ENCODE measurements at regions not wholly inside any gene's neighbourhood (a gene's known extent, or its start where the extent isn't known, plus 50 kb on each side); places are given as distances from the start of the nearest gene placed in this dataset.
A peak's percentile ranks its signal among the peaks of the same experiment; 100 is the strongest.

- Histone ChIP-seq H3F3A (ENCODE audit: insufficient read depth, low read length, poor library complexity, severe bottlenecking) (no peaks in the 10 kb centered on the region), H3K4me2 (ENCODE audit: low read length) (no peak overlapping the region), H3K9ac (ENCODE audit: low read length) (no peak overlapping the region), H3K9me3 (ENCODE audit: low read length) (no peaks in the 10 kb centered on the region), H4K20me1 (ENCODE audit: insufficient read depth) (no peaks in the 10 kb centered on the region), H3K9me2 (ENCODE audit: insufficient read depth, low read length) (no peaks in the 10 kb centered on the region), H3K27ac (ENCODE audit: low read length) (no peak overlapping the region), H3K4me3 (ENCODE audit: low read length) (no peak overlapping the region), H3K27me3 (ENCODE audit: insufficient read depth, low read depth, low read length) (no peaks in the 10 kb centered on the region), H3K79me2 (replicated peaks; ENCODE audit: insufficient read depth, low read length) (no peaks in the 10 kb centered on the region), H3K36me3 (ENCODE audit: insufficient read depth, low read length) (no peaks in the 10 kb centered on the region), H2AFZ (ENCODE audit: low read depth, low read length) (no peak overlapping the region)
- TF ChIP-seq MXI1 (conservative IDR thresholded peaks at IDR 0.05; ENCODE audit: poor library complexity, severe bottlenecking), result no peak
- TF ChIP-seq EZH2 (IDR thresholded peaks at IDR 0.05; ENCODE audit: borderline replicate concordance, insufficient read depth, low read length, poor library complexity, severe bottlenecking), result no peak
- TF ChIP-seq POLR2AphosphoS5 (IDR thresholded peaks at IDR 0.05), result no peak
Observed at GRCh38 chr3:70813311-70813710, 500.9 kb upstream of the MDFIC2 start.

DNA sequence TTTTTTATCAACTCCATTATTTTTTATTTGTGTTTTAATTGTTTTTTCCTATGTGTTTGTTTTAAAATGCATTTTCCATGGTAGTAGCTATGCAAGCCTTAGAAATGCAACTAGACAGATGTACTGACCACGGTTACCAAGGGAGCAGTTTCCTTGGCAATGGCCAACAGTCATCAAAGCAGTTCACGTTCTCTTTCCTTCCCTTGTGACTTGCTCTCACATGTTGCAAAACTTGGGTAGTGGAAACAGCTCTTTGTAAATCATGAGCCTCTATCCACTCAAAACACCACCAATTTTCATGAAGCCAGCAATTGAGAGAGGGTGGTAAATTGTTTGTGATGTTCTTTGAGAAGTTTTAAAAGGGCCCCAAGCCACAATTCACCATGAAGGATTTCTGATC is 499.4 kb upstream of the MDFIC2 start:
- Histone ChIP-seq H3K79me2 (replicated peaks; ENCODE audit: insufficient read depth, low read length) (no peaks in the 10 kb centered on the region), H3K36me3 (ENCODE audit: insufficient read depth, low read length) (no peaks in the 10 kb centered on the region), H3K9me3 (ENCODE audit: low read length) (no peaks in the 10 kb centered on the region), H3K27me3 (ENCODE audit: insufficient read depth, low read depth, low read length) (no peaks in the 10 kb centered on the region), H3K27ac (ENCODE audit: low read length) (no peak overlapping the region), H3K9ac (ENCODE audit: low read length) (no peak overlapping the region), H3F3A (ENCODE audit: insufficient read depth, low read length, poor library complexity, severe bottlenecking) (no peaks in the 10 kb centered on the region), H3K4me3 (ENCODE audit: low read length) (no peak overlapping the region), H3K9me2 (ENCODE audit: insufficient read depth, low read length) (no peaks in the 10 kb centered on the region), H3K4me2 (ENCODE audit: low read length) (no peak overlapping the region), H4K20me1 (ENCODE audit: insufficient read depth) (no peaks in the 10 kb centered on the region), H2AFZ (ENCODE audit: low read depth, low read length) (no peak overlapping the region)
- TF ChIP-seq MXI1 (conservative IDR thresholded peaks at IDR 0.05; ENCODE audit: poor library complexity, severe bottlenecking) (peak; percentile 36), SMC3 (conservative IDR thresholded peaks at IDR 0.05; ENCODE audit: poor library complexity) (no peak)
- TF ChIP-seq, protein P1, sequence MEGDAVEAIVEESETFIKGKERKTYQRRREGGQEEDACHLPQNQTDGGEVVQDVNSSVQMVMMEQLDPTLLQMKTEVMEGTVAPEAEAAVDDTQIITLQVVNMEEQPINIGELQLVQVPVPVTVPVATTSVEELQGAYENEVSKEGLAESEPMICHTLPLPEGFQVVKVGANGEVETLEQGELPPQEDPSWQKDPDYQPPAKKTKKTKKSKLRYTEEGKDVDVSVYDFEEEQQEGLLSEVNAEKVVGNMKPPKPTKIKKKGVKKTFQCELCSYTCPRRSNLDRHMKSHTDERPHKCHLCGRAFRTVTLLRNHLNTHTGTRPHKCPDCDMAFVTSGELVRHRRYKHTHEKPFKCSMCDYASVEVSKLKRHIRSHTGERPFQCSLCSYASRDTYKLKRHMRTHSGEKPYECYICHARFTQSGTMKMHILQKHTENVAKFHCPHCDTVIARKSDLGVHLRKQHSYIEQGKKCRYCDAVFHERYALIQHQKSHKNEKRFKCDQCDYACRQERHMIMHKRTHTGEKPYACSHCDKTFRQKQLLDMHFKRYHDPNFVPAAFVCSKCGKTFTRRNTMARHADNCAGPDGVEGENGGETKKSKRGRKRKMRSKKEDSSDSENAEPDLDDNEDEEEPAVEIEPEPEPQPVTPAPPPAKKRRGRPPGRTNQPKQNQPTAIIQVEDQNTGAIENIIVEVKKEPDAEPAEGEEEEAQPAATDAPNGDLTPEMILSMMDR (IDR thresholded peaks at IDR 0.05; ENCODE audit: poor library complexity, severe bottlenecking), result no peak

DNA sequence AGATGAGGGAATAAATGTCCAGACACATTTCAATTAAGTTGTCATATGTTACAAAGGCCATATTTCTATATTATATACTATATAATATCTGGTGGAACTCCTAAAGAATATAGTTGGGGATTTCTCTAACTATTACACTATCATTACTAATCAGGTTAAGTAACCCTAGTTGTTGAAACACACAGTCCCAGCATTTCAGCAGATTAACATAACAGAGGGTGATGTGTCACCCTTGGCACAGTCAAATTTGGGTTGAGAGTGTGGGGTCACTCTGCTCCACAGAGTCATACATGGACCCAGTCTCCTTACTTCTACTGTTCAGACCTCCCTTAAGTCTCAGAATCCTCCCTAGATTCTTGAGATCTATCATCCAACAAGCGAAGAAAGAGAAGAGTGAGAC is 496.4 kb upstream of the MDFIC2 start:
- H3K9me2 ChIP-seq (ENCODE audit: insufficient read depth, low read length), result no peaks in the 10 kb centered on the region
- no peaks in the 10 kb centered on the region for H4K20me1 ChIP-seq (ENCODE audit: insufficient read depth)
- H3K27ac ChIP-seq (ENCODE audit: low read length), result no peak overlapping the region
- H3K4me3 ChIP-seq (ENCODE audit: low read length), result no peak overlapping the region
- no peaks in the 10 kb centered on the region for H3F3A ChIP-seq (ENCODE audit: insufficient read depth, low read length, poor library complexity, severe bottlenecking)
- H3K4me2 ChIP-seq (ENCODE audit: low read length), result no peak overlapping the region
- TF ChIP-seq EZH2 (IDR thresholded peaks at IDR 0.05; ENCODE audit: borderline replicate concordance, insufficient read depth, low read length, poor library complexity, severe bottlenecking), result no peak
- TF ChIP-seq, protein P1 (IDR thresholded peaks at IDR 0.05; ENCODE audit: poor library complexity, severe bottlenecking), result no peak
- no peak for TF ChIP-seq SMC3 (conservative IDR thresholded peaks at IDR 0.05; ENCODE audit: poor library complexity)
- TF ChIP-seq MXI1 (conservative IDR thresholded peaks at IDR 0.05; ENCODE audit: poor library complexity, severe bottlenecking), result no peak
- no peak for TF ChIP-seq EP300 (conservative IDR thresholded peaks at IDR 0.05; ENCODE audit: poor library complexity, severe bottlenecking)
- TF ChIP-seq REST (IDR thresholded peaks at IDR 0.05; ENCODE audit: borderline replicate concordance), result no peak
- H3K27me3 ChIP-seq (ENCODE audit: insufficient read depth, low read depth, low read length), result no peaks in the 10 kb centered on the region
- H3K9me3 ChIP-seq (ENCODE audit: low read length), result no peaks in the 10 kb centered on the region
- no peak overlapping the region for H3K9ac ChIP-seq (ENCODE audit: low read length)
- H2AFZ ChIP-seq (ENCODE audit: low read depth, low read length), result no peak overlapping the region
- no peaks in the 10 kb centered on the region for H3K36me3 ChIP-seq (ENCODE audit: insufficient read depth, low read length)
- no peaks in the 10 kb centered on the region for H3K79me2 ChIP-seq (replicated peaks; ENCODE audit: insufficient read depth, low read length)

Data from neural cell (in vitro differentiated cells).